SK-N-SH treated with all-trans-retinoic acid at 6 μM for 48 hours (cell line): ENCODE measurements at regions not wholly inside any gene's neighbourhood (a gene's known extent, or its start where the extent isn't known, plus 50 kb on each side); places are given as distances from the start of the nearest gene placed in this dataset.

Experiments used
- ARNTL ChIP-seq: fragments of 450-650 bp; formaldehyde crosslinking; IDR thresholded peaks from 2 replicates; pipeline ENCODE4 v1.5.0; 2020; ENCODE audit warnings: low read depth, mild to moderate bottlenecking, moderate library complexity, borderline replicate concordance
- ZFP30 ChIP-seq: fragments of 450-650 bp; formaldehyde crosslinking; IDR thresholded peaks from 2 replicates; pipeline ENCODE4 v1.5.0; 2022; ENCODE audit warnings: mild to moderate bottlenecking, moderate library complexity

- no peak for TF ChIP-seq ARNTL (CRISPR knock-in tag)
- no peak for TF ChIP-seq ZFP30 (CRISPR knock-in tag)
These were observed 451.5 kb downstream of the GLRX3 start for GRCh38 chr10:130587718-130588117.
